NCI-H526 treated with DMSO at 0.1 percent for 48 hours (cell line): ENCODE measurements at regions not wholly inside any gene's neighbourhood (a gene's known extent, or its start where the extent isn't known, plus 50 kb on each side); places are given as distances from the start of the nearest gene placed in this dataset.

Experiments
- DNase-seq: peaks from one replicate; lab custom pipeline; 2025; lab: John Stamatoyannopoulos, UW

- DNase-seq: no peak
Observed at GRCh38 chr6:139638179-139638941, 263.9 kb upstream of the CITED2 start.

- DNase-seq: no peak
Observed at GRCh38 chr6:139637766-139638165, 263.3 kb upstream of the CITED2 start.

- DNase-seq: no peak
Observed at GRCh38 chr6:139636391-139636790, 261.9 kb upstream of the CITED2 start.

GRCh38 chr6:139635401-139636130 lies 261.1 kb upstream of the CITED2 start:
- no peak for DNase-seq

GRCh38 chr6:139632840-139633239 lies 258.4 kb upstream of the CITED2 start:
- DNase-seq: no peak

GRCh38 chr6:139628270-139628669 lies 253.8 kb upstream of the CITED2 start:
- no peak for DNase-seq

- no peak for DNase-seq
Observed at GRCh38 chr6:139627091-139627490, 252.6 kb upstream of the CITED2 start.

GRCh38 chr6:139625998-139626975 lies 251.8 kb upstream of the CITED2 start:
- DNase-seq: no peak

- no peak for DNase-seq
Observed at GRCh38 chr6:139625081-139625939, 250.9 kb upstream of the CITED2 start.

- DNase-seq: no peak
Observed at GRCh38 chr6:139623372-139623771, 248.9 kb upstream of the CITED2 start.

GRCh38 chr6:139613496-139613895 lies 239.0 kb upstream of the CITED2 start:
- DNase-seq: no peak

- no peak for DNase-seq
Observed at GRCh38 chr6:139612135-139612465, 237.7 kb upstream of the CITED2 start.

GRCh38 chr6:139611327-139612134 lies 237.1 kb upstream of the CITED2 start:
- no peak for DNase-seq

GRCh38 chr6:139608466-139609261 lies 234.2 kb upstream of the CITED2 start:
- no peak for DNase-seq

- DNase-seq: no peak
Observed at GRCh38 chr6:139605350-139605749, 230.9 kb upstream of the CITED2 start.

- no peak for DNase-seq
Observed at GRCh38 chr6:139603581-139603980, 229.1 kb upstream of the CITED2 start.

GRCh38 chr6:139602577-139602976 lies 228.1 kb upstream of the CITED2 start:
- DNase-seq: no peak

- DNase-seq: no peak
Observed at GRCh38 chr6:139600919-139601475, 226.5 kb upstream of the CITED2 start.

- DNase-seq: no peak
Observed at GRCh38 chr6:139600343-139600742, 225.9 kb upstream of the CITED2 start.
